Endodermal cell (in vitro differentiated cells): ENCODE measurements at regions not wholly inside any gene's neighbourhood (a gene's known extent, or its start where the extent isn't known, plus 50 kb on each side); places are given as distances from the start of the nearest gene placed in this dataset.

ENCODE experiments used
- DNase-seq: peaks from one replicate; pipeline ENCODE4 v3.0.0-alpha.2; 2017
- H3K27ac ChIP-seq: 2 replicates; pipeline ENCODE4 v1.5.1; 2013; ENCODE audit warnings: mild to moderate bottlenecking, low read depth, low read length, moderate library complexity
- H3K27me3 ChIP-seq: 2 replicates; pipeline ENCODE4 v1.6.1; 2013; ENCODE audit warnings: mild to moderate bottlenecking, low read length, moderate library complexity; ENCODE audit not compliant: insufficient read depth, control insufficient read depth, poor library complexity, severe bottlenecking
- H3K36me3 ChIP-seq: 2 replicates; pipeline ENCODE4 v1.7.0; 2013; ENCODE audit warnings: mild to moderate bottlenecking, low read length, moderate library complexity; ENCODE audit not compliant: control insufficient read depth, insufficient read depth
- H3K4me1 ChIP-seq: one replicate; pipeline ENCODE4 v1.7.0; 2013; ENCODE audit warnings: low read length; ENCODE audit not compliant: control insufficient read depth, insufficient read depth
- H3K4me3 ChIP-seq: 2 replicates; pipeline ENCODE4 v1.5.1; 2013; ENCODE audit warnings: mild to moderate bottlenecking, low read length, moderate library complexity
- H3K9ac ChIP-seq: 2 replicates; pipeline ENCODE4 v1.6.1; 2013; ENCODE audit warnings: mild to moderate bottlenecking, low read length, moderate library complexity; ENCODE audit not compliant: poor library complexity, severe bottlenecking; ENCODE audit errors: extremely low read depth
- H3K9me3 ChIP-seq: 2 replicates; pipeline ENCODE4 v1.6.1; 2013; ENCODE audit warnings: mild to moderate bottlenecking, low read length, moderate library complexity; ENCODE audit not compliant: control insufficient read depth
- H3K27ac Mint-ChIP-seq: 2 replicates; pipeline ENCODE4 v1.8.0; 2020; ENCODE audit warnings: mixed read lengths
- H3K27me3 Mint-ChIP-seq: 2 replicates; pipeline ENCODE4 v1.8.0; 2021; ENCODE audit warnings: mild to moderate bottlenecking, mixed read lengths; ENCODE audit not compliant: insufficient read depth
- H3K36me3 Mint-ChIP-seq: 2 replicates; pipeline ENCODE4 v1.8.0; 2020; ENCODE audit warnings: low read depth, mixed read lengths
- H3K4me1 Mint-ChIP-seq: 2 replicates; pipeline ENCODE4 v1.8.0; 2020; ENCODE audit warnings: mixed read lengths
- H3K4me3 Mint-ChIP-seq: 2 replicates; pipeline ENCODE4 v1.8.0; 2020; ENCODE audit warnings: mild to moderate bottlenecking, moderate library complexity, mixed read lengths
- H3K9me3 Mint-ChIP-seq: 2 replicates; pipeline ENCODE4 v1.8.0; 2020; ENCODE audit warnings: mild to moderate bottlenecking, mixed read lengths
- WGBS, 2 experiments: methylation state at CpG; one replicate each; pipeline versions ENCODE4 v1.1.5 to v1.1.7; 2013; ENCODE audit warnings: missing lambda C conversion rate in 2 of 2, mixed read lengths in 1 of 2; ENCODE audit not compliant: insufficient coverage in 1 of 2, insufficient read length in 1 of 2; 5-methylcytosine and 5-hydroxymethylcytosine counted together
- TF ChIP-seq, protein P1 (sequence below): fragments of 200-600 bp; sonication (generic); conservative IDR thresholded peaks from 2 replicates; pipeline ENCODE4 v1.5.0; 2021; ENCODE audit warnings: antibody characterized with exemption, mild to moderate bottlenecking

DNA sequence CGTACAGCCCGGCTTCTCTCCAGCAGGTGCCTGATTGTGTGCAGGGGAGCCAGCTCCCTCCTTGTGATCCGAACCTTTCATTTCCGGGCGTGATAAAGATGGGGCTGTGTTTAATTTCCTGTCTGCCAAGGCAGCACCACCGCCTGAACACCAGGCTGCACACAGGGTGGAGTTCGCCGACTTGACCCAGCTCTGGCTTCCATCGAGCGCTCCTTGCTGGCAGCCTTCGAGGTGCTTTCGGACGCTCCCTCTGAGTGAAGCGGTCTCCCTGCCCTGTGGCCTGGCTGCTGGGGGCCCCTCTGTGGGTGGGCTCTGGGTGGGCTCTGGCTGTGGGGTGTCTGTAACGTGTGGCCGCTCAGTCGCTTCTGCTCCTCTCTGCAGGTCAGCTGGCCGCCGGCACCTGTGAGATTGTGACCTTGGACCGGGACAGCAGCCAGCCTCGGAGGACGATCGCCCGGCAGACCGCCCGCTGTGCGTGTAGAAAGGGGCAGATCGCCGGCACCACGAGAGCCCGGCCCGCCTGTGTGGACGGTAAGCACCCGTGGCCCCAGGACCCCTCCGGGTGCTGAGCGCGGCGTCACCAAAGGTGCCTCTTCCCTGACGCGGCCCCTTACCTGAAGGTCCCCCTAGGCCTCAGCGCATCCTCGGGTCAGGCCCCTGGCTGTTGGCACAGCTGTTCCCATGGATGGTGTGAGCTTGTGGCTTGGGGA is 1181.3 kb downstream of the BRD1 start:
- Mint-ChIP-seq H3K9me3 (no peaks in the 10 kb centered on the region), H3K27me3 (no peaks in the 10 kb centered on the region), H3K36me3 (peaks cover under 1% of the 10 kb centered on the region), H3K4me3 (no peak overlapping the region), H3K27ac (no peak overlapping the region), H3K4me1 (no peaks in the 10 kb centered on the region)
- H3K9ac ChIP-seq = no peak overlapping the region
- H3K4me3 ChIP-seq = no peak overlapping the region
- H3K36me3 ChIP-seq = no peaks in the 10 kb centered on the region
- DNase-seq = no peak
- TF ChIP-seq, protein P1, sequence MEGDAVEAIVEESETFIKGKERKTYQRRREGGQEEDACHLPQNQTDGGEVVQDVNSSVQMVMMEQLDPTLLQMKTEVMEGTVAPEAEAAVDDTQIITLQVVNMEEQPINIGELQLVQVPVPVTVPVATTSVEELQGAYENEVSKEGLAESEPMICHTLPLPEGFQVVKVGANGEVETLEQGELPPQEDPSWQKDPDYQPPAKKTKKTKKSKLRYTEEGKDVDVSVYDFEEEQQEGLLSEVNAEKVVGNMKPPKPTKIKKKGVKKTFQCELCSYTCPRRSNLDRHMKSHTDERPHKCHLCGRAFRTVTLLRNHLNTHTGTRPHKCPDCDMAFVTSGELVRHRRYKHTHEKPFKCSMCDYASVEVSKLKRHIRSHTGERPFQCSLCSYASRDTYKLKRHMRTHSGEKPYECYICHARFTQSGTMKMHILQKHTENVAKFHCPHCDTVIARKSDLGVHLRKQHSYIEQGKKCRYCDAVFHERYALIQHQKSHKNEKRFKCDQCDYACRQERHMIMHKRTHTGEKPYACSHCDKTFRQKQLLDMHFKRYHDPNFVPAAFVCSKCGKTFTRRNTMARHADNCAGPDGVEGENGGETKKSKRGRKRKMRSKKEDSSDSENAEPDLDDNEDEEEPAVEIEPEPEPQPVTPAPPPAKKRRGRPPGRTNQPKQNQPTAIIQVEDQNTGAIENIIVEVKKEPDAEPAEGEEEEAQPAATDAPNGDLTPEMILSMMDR = no peak
- no peaks in the 10 kb centered on the region for H3K9me3 ChIP-seq
- H3K27me3 ChIP-seq = no peaks in the 10 kb centered on the region
- H3K27ac ChIP-seq = no peak overlapping the region
- 96 to 99% methylated on average over 26 to 42 of the region's 42 CpGs for WGBS, 2 experiments
- H3K4me1 ChIP-seq = no peaks in the 10 kb centered on the region

DNA sequence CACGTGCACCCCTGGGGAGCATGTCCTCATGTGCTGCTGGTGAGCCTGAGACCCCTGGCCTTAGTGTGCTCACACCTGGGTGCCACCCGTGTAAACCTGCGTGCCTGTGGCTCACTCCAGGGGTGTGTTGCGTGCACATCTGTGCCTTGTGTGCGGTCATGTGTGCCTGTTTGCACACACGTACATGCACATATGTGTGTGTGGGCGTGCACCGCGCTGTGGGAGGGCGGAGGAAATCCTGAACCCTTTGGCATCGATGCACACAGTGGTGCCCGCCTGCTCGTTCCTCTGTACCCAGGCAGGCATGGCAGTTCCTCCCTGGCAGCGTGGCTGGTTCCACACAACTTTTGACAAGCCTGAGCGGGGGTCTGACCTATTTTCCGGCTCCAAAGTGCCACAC is 1181.9 kb downstream of the BRD1 start:
- Histone ChIP-seq H3K4me1 (no peaks in the 10 kb centered on the region), H3K9ac (no peak overlapping the region), H3K4me3 (no peak overlapping the region), H3K27me3 (no peaks in the 10 kb centered on the region), H3K9me3 (no peaks in the 10 kb centered on the region), H3K27ac (no peak overlapping the region), H3K36me3 (no peaks in the 10 kb centered on the region)
- no peak for DNase-seq
- Mint-ChIP-seq H3K4me3 (no peak overlapping the region), H3K36me3 (no peaks in the 10 kb centered on the region), H3K4me1 (no peaks in the 10 kb centered on the region), H3K9me3 (no peaks in the 10 kb centered on the region), H3K27ac (no peak overlapping the region), H3K27me3 (no peaks in the 10 kb centered on the region)
- 90 to 93% methylated on average over 13 to 16 of the region's 16 CpGs for WGBS, 2 experiments
- TF ChIP-seq, protein P1 = no peak

DNA sequence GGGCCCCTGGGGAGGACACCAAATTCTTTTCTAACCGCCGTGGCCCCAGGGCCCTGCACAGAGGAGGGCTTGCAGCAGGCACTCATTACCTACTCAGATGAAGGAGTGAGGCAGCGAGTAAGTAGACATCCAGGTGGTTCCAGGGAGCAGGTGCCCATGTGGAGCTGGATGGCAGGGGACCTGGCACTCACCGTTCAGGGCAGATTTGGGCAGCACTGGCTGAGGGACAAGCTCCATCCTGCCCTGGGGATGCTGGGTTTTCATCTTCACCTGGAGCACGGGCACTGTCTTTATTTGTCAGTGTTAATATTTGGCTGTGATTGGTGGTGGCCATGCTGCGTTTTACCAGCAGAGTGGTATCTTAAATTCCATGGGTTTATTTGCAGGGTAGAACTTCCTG is 1182.7 kb downstream of the BRD1 start:
- no peaks in the 10 kb centered on the region for H3K9me3 ChIP-seq
- no peak overlapping the region for H3K9ac ChIP-seq
- no peak overlapping the region for H3K27ac ChIP-seq
- no peaks in the 10 kb centered on the region for H3K27me3 ChIP-seq
- TF ChIP-seq, protein P1 = no peak
- H3K4me3 ChIP-seq = no peak overlapping the region
- no peaks in the 10 kb centered on the region for H3K36me3 Mint-ChIP-seq
- H3K4me1 Mint-ChIP-seq = no peaks in the 10 kb centered on the region
- H3K36me3 ChIP-seq = no peaks in the 10 kb centered on the region
- no peak overlapping the region for H3K4me3 Mint-ChIP-seq
- no peaks in the 10 kb centered on the region for H3K4me1 ChIP-seq
- 86 to 92% methylated on average over 4 to 6 of the region's 6 CpGs for WGBS, 2 experiments
- H3K27me3 Mint-ChIP-seq = no peaks in the 10 kb centered on the region
- H3K27ac Mint-ChIP-seq = no peak overlapping the region
- no peak for DNase-seq
- H3K9me3 Mint-ChIP-seq = no peaks in the 10 kb centered on the region
